ENCODE measurements at regions not wholly inside any gene's neighbourhood (a gene's known extent, or its start where the extent isn't known, plus 50 kb on each side); places are given as distances from the start of the nearest gene placed in this dataset.

DNA sequence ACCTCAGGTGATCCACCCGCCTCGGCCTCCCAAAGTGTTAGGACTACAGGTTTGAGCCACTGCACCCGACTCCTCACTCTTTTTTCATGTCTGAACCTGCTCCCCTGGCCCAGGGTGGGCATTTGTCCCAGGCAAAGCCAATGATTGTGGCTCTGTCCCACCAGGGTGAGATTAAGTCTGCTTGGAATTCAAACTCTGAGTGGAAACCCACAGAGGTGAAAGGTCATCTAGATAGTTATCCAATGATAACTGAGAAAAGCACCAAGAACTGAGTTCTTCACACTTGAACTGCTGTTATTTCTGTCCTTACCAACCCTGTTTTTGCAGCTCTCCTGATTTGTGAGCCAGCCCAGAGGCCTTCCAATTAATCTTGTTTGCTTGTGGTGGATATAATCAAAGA, 62.4 kb upstream of the ACVR1 start:
- POLR2A ChIA-PET, result no interaction called here
- CTCF ChIA-PET, result interaction anchor here (0.8 kb wide), 1 partner anchor 11 kb away, joined by 4 read pairs; no protein-coding TSS in a partner anchor
- no peak for DNase-seq (ENCODE audit: low read depth, low spot score)
- Histone ChIP-seq H3K27ac (ENCODE audit: low read depth, low read length) (no peak overlapping the region), H3K27me3 (ENCODE audit: control insufficient read depth, insufficient read depth, low read length) (peaks cover 3% of the 10 kb centered on the region), H3K9me3 (ENCODE audit: control insufficient read depth, insufficient read depth, low read length) (no peaks in the 10 kb centered on the region), H3K4me3 (ENCODE audit: low read depth, low read length) (no peak overlapping the region)
- TF ChIP-seq, protein P1, sequence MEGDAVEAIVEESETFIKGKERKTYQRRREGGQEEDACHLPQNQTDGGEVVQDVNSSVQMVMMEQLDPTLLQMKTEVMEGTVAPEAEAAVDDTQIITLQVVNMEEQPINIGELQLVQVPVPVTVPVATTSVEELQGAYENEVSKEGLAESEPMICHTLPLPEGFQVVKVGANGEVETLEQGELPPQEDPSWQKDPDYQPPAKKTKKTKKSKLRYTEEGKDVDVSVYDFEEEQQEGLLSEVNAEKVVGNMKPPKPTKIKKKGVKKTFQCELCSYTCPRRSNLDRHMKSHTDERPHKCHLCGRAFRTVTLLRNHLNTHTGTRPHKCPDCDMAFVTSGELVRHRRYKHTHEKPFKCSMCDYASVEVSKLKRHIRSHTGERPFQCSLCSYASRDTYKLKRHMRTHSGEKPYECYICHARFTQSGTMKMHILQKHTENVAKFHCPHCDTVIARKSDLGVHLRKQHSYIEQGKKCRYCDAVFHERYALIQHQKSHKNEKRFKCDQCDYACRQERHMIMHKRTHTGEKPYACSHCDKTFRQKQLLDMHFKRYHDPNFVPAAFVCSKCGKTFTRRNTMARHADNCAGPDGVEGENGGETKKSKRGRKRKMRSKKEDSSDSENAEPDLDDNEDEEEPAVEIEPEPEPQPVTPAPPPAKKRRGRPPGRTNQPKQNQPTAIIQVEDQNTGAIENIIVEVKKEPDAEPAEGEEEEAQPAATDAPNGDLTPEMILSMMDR (IDR thresholded peaks at IDR 0.05; ENCODE audit: low read depth, low read length), result no peak

GRCh38 chr2:157936406-157936805, 60.3 kb upstream of the ACVR1 start:
- CTCF ChIA-PET, result interaction anchor here (1.2 kb wide), 1 partner anchor 88 kb away, joined by 3 read pairs; no protein-coding TSS in a partner anchor
- Histone ChIP-seq H3K27me3 (ENCODE audit: control insufficient read depth, insufficient read depth, low read length) (peaks cover 11% of the 10 kb centered on the region), H3K4me3 (ENCODE audit: low read depth, low read length) (no peak overlapping the region), H3K27ac (ENCODE audit: low read depth, low read length) (no peak overlapping the region), H3K9me3 (ENCODE audit: control insufficient read depth, insufficient read depth, low read length) (no peaks in the 10 kb centered on the region)
- POLR2A ChIA-PET, result interaction anchor here (0.7 kb wide), 1 partner anchor 13 kb away, joined by 3 read pairs; no protein-coding TSS in a partner anchor
- DNase-seq (ENCODE audit: low read depth, low spot score), result no peak
- TF ChIP-seq, protein P1 (IDR thresholded peaks at IDR 0.05; ENCODE audit: low read depth, low read length), result no peak

GRCh38 chr2:157935378-157935906, 59.3 kb upstream of the ACVR1 start:
- CTCF ChIA-PET, result no interaction called here
- H3K4me3 ChIP-seq (ENCODE audit: low read depth, low read length), result no peak overlapping the region
- no peak for DNase-seq (ENCODE audit: low read depth, low spot score)
- peaks cover 11% of the 10 kb centered on the region for H3K27me3 ChIP-seq (ENCODE audit: control insufficient read depth, insufficient read depth, low read length)
- TF ChIP-seq, protein P1 (IDR thresholded peaks at IDR 0.05; ENCODE audit: low read depth, low read length), result no peak
- POLR2A ChIA-PET, result no interaction called here
- H3K9me3 ChIP-seq (ENCODE audit: control insufficient read depth, insufficient read depth, low read length), result no peaks in the 10 kb centered on the region
- no peak overlapping the region for H3K27ac ChIP-seq (ENCODE audit: low read depth, low read length)

- no peaks in the 10 kb centered on the region for H3K9me3 ChIP-seq (ENCODE audit: control insufficient read depth, insufficient read depth, low read length)
- H3K27me3 ChIP-seq (ENCODE audit: control insufficient read depth, insufficient read depth, low read length), result peaks cover 11% of the 10 kb centered on the region
- H3K27ac ChIP-seq (ENCODE audit: low read depth, low read length), result no peak overlapping the region
- ChIA-PET POLR2A (no interaction called here), CTCF (no interaction called here)
- TF ChIP-seq, protein P1 (IDR thresholded peaks at IDR 0.05; ENCODE audit: low read depth, low read length), result no peak
- H3K4me3 ChIP-seq (ENCODE audit: low read depth, low read length), result no peak overlapping the region
- DNase-seq (ENCODE audit: low read depth, low spot score), result no peak
Observed at GRCh38 chr2:157934684-157935377, 58.7 kb upstream of the ACVR1 start.

DNA sequence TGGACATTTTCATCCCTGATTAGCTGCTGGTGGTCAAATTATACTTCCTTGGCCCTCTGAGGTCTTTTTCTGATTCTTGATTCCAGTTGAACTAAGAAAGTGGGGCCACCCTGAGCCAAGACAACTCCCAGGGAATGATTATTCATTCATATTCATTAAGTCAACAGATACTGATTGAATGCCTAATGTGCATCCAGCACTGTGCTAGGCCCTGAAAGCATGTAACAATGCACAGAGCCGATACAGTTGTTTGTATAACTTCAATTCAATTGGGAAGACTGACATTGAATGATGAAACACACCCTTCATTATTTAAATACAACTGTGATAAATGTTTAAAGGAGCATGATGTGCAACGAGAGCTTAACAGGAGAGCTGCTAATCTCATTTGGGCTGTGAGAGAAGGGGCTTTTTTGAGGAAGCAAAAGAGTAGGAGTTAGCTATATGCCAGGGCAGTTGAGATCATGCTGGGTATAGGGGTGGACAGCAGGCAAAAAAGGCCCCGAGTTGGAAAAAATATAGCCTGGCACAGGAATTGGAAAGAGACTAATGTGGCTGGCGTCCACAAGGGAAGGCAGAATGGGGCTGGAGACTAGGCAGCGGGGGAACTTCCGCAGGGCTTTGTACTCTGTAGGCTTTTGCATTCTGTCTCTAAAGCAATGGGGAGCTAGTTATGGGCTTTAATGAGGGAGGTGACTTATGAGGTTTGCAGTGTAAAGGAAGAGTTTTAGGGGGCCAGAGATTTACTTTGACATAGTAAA, 57.2 kb upstream of the ACVR1 start:
- no peaks in the 10 kb centered on the region for H3K9me3 ChIP-seq (ENCODE audit: control insufficient read depth, insufficient read depth, low read length)
- H3K27ac ChIP-seq (ENCODE audit: low read depth, low read length), result no peak overlapping the region
- TF ChIP-seq, protein P1 (IDR thresholded peaks at IDR 0.05; ENCODE audit: low read depth, low read length), result no peak
- ChIA-PET POLR2A (no interaction called here), CTCF (no interaction called here)
- peaks cover 11% of the 10 kb centered on the region for H3K27me3 ChIP-seq (ENCODE audit: control insufficient read depth, insufficient read depth, low read length)
- no peak overlapping the region for H3K4me3 ChIP-seq (ENCODE audit: low read depth, low read length)
- no peak for DNase-seq (ENCODE audit: low read depth, low spot score)

All from AG04450 (cell line).